ENCODE measurements at regions not wholly inside any gene's neighbourhood (a gene's known extent, or its start where the extent isn't known, plus 50 kb on each side); places are given as distances from the start of the nearest gene placed in this dataset.
A peak's percentile ranks its signal among the peaks of the same experiment; 100 is the strongest.

GRCh38 chr13:109301276-109301675, 485.1 kb downstream of the IRS2 start:
- Histone ChIP-seq H2AFZ (ENCODE audit: low read length) (no peak overlapping the region), H3K27me3 (ENCODE audit: control insufficient read depth in 3 of 3, insufficient read depth in 3 of 3, low read depth in 1 of 3, low read length in 3 of 3) (no peaks in the 10 kb centered on the region), H3K4me3 (ENCODE audit: low read length in 2 of 2) (no peak overlapping the region), H3K9ac (ENCODE audit: low read depth, low read length, poor library complexity) (no peak overlapping the region), H3K18ac (ENCODE audit: low read length) (no peak overlapping the region), H2AK5ac (ENCODE audit: low read depth, low read length) (no peak overlapping the region), H3K79me1 (ENCODE audit: low read depth, low read length) (no peaks in the 10 kb centered on the region), H3K36me3 (replicated peaks in 1 of 2; ENCODE audit: control insufficient read depth in 2 of 2, insufficient read depth in 2 of 2, low read length in 2 of 2) (no peaks in the 10 kb centered on the region), H4K91ac (ENCODE audit: low read depth, low read length, poor library complexity) (no peak overlapping the region), H3K9me3 (replicated peaks in 1 of 2; ENCODE audit: control insufficient read depth in 2 of 2, insufficient read depth in 1 of 2, low read depth in 1 of 2, low read length in 2 of 2) (no peaks in the 10 kb centered on the region), H3K4me2 (ENCODE audit: insufficient read depth, low read length, poor library complexity, severe bottlenecking) (no peak overlapping the region), H2BK5ac (ENCODE audit: low read length) (no peak overlapping the region), H2BK120ac (ENCODE audit: low read depth, low read length) (no peak overlapping the region), H2BK12ac (ENCODE audit: low read length) (no peak overlapping the region), H2BK15ac (ENCODE audit: low read length) (no peak overlapping the region), H3K23ac (ENCODE audit: low read depth, low read length, poor library complexity) (no peak overlapping the region), H3K4ac (ENCODE audit: low read length) (no peak overlapping the region), H3K14ac (ENCODE audit: low read length) (no peak overlapping the region), H4K8ac (ENCODE audit: low read depth, low read length) (no peak overlapping the region), H3K4me1 (ENCODE audit: control insufficient read depth in 2 of 2, insufficient read depth in 1 of 2, low read depth in 1 of 2, low read length in 2 of 2) (no peaks in the 10 kb centered on the region), H3K27ac (replicated peaks; ENCODE audit: low read length) (no peak overlapping the region)
- DNase-seq (ENCODE audit: low spot score) = no peak
- no CpG with 5 or more reads among the region's 4 CpGs for WGBS, 2 donors (ENCODE audit: extremely low coverage in 2 of 2, insufficient read length in 2 of 2, insufficient replicate concordance in 1 of 2)

GRCh38 chr13:109297628-109298027, 488.8 kb downstream of the IRS2 start:
- Histone ChIP-seq H3K9me3 (replicated peaks in 1 of 2; ENCODE audit: control insufficient read depth in 2 of 2, insufficient read depth in 1 of 2, low read depth in 1 of 2, low read length in 2 of 2) (peaks cover 5 to 18% of the 10 kb centered on the region in 2 donors), H3K9ac (ENCODE audit: low read depth, low read length, poor library complexity) (no peak overlapping the region), H2BK15ac (ENCODE audit: low read length) (no peak overlapping the region), H3K23ac (ENCODE audit: low read depth, low read length, poor library complexity) (no peak overlapping the region), H3K4me2 (ENCODE audit: insufficient read depth, low read length, poor library complexity, severe bottlenecking) (no peak overlapping the region), H3K14ac (ENCODE audit: low read length) (no peak overlapping the region), H3K27ac (replicated peaks; ENCODE audit: low read length) (no peak overlapping the region), H2BK12ac (ENCODE audit: low read length) (no peak overlapping the region), H2BK120ac (ENCODE audit: low read depth, low read length) (no peak overlapping the region), H2BK5ac (ENCODE audit: low read length) (no peak overlapping the region), H2AFZ (ENCODE audit: low read length) (no peak overlapping the region), H4K91ac (ENCODE audit: low read depth, low read length, poor library complexity) (no peak overlapping the region), H2AK5ac (ENCODE audit: low read depth, low read length) (no peak overlapping the region), H3K4ac (ENCODE audit: low read length) (no peak overlapping the region), H4K8ac (ENCODE audit: low read depth, low read length) (no peak overlapping the region), H3K4me1 (ENCODE audit: control insufficient read depth in 2 of 2, insufficient read depth in 1 of 2, low read depth in 1 of 2, low read length in 2 of 2) (no peaks in the 10 kb centered on the region), H3K79me1 (ENCODE audit: low read depth, low read length) (peaks cover 2% of the 10 kb centered on the region), H3K4me3 (ENCODE audit: low read length in 2 of 2) (no peak overlapping the region), H3K18ac (ENCODE audit: low read length) (no peak overlapping the region), H3K27me3 (ENCODE audit: control insufficient read depth in 3 of 3, insufficient read depth in 3 of 3, low read depth in 1 of 3, low read length in 3 of 3) (peaks cover 0 to 6% (median 0%) of the 10 kb centered on the region in 3 experiments), H3K36me3 (replicated peaks in 1 of 2; ENCODE audit: control insufficient read depth in 2 of 2, insufficient read depth in 2 of 2, low read length in 2 of 2) (peaks cover 0 to 10% of the 10 kb centered on the region in 2 donors)
- DNase-seq (ENCODE audit: low spot score) = no peak
- no CpG with 5 or more reads among the region's 2 CpGs for WGBS, 2 donors (ENCODE audit: extremely low coverage in 2 of 2, insufficient read length in 2 of 2, insufficient replicate concordance in 1 of 2)

- no peak for DNase-seq (ENCODE audit: low spot score)
- H4K8ac ChIP-seq (ENCODE audit: low read depth, low read length) = no peak overlapping the region
- no peak overlapping the region for H2BK120ac ChIP-seq (ENCODE audit: low read depth, low read length)
- H3K27ac ChIP-seq (replicated peaks; ENCODE audit: low read length) = no peak overlapping the region
- H2BK5ac ChIP-seq (ENCODE audit: low read length) = no peak overlapping the region
- H2BK12ac ChIP-seq (ENCODE audit: low read length) = no peak overlapping the region
- peaks cover 0 to 6% (median 0%) of the 10 kb centered on the region in 3 experiments for H3K27me3 ChIP-seq (ENCODE audit: control insufficient read depth in 3 of 3, insufficient read depth in 3 of 3, low read depth in 1 of 3, low read length in 3 of 3)
- no peaks in the 10 kb centered on the region for H3K4me1 ChIP-seq (ENCODE audit: control insufficient read depth in 2 of 2, insufficient read depth in 1 of 2, low read depth in 1 of 2, low read length in 2 of 2)
- no peak overlapping the region for H3K14ac ChIP-seq (ENCODE audit: low read length)
- H2BK15ac ChIP-seq (ENCODE audit: low read length) = no peak overlapping the region
- no peak overlapping the region for H4K91ac ChIP-seq (ENCODE audit: low read depth, low read length, poor library complexity)
- H3K23ac ChIP-seq (ENCODE audit: low read depth, low read length, poor library complexity) = no peak overlapping the region
- peaks cover 5 to 18% of the 10 kb centered on the region in 2 donors for H3K9me3 ChIP-seq (replicated peaks in 1 of 2; ENCODE audit: control insufficient read depth in 2 of 2, insufficient read depth in 1 of 2, low read depth in 1 of 2, low read length in 2 of 2)
- H3K36me3 ChIP-seq (replicated peaks in 1 of 2; ENCODE audit: control insufficient read depth in 2 of 2, insufficient read depth in 2 of 2, low read length in 2 of 2) = peaks cover 0 to 10% of the 10 kb centered on the region in 2 donors
- H3K4me3 ChIP-seq (ENCODE audit: low read length in 2 of 2) = peak overlapping the region in 1 of 2 donors; percentile 69
- H3K4ac ChIP-seq (ENCODE audit: low read length) = no peak overlapping the region
- no peak overlapping the region for H3K4me2 ChIP-seq (ENCODE audit: insufficient read depth, low read length, poor library complexity, severe bottlenecking)
- no peak overlapping the region for H3K18ac ChIP-seq (ENCODE audit: low read length)
- WGBS, 2 donors (ENCODE audit: extremely low coverage in 2 of 2, insufficient read length in 2 of 2, insufficient replicate concordance in 1 of 2) = 100% methylated on average over 2 of the region's 3 CpGs; no CpG with 5 or more reads in 1 of the 2 donors
- no peak overlapping the region for H2AFZ ChIP-seq (ENCODE audit: low read length)
- H3K79me1 ChIP-seq (ENCODE audit: low read depth, low read length) = peaks cover 2% of the 10 kb centered on the region
- no peak overlapping the region for H2AK5ac ChIP-seq (ENCODE audit: low read depth, low read length)
- no peak overlapping the region for H3K9ac ChIP-seq (ENCODE audit: low read depth, low read length, poor library complexity)
Measured at GRCh38 chr13:109293166-109293565, 493.2 kb downstream of the IRS2 start.

- H3K4me1 ChIP-seq (ENCODE audit: control insufficient read depth in 2 of 2, insufficient read depth in 1 of 2, low read depth in 1 of 2, low read length in 2 of 2) = no peaks in the 10 kb centered on the region
- no CpG with 5 or more reads among the region's 6 CpGs for WGBS, 2 donors (ENCODE audit: extremely low coverage in 2 of 2, insufficient read length in 2 of 2, insufficient replicate concordance in 1 of 2)
- H2AFZ ChIP-seq (ENCODE audit: low read length) = no peak overlapping the region
- H4K91ac ChIP-seq (ENCODE audit: low read depth, low read length, poor library complexity) = no peak overlapping the region
- H3K79me1 ChIP-seq (ENCODE audit: low read depth, low read length) = peaks cover 1% of the 10 kb centered on the region
- H2BK12ac ChIP-seq (ENCODE audit: low read length) = no peak overlapping the region
- H3K4me2 ChIP-seq (ENCODE audit: insufficient read depth, low read length, poor library complexity, severe bottlenecking) = no peak overlapping the region
- no peak overlapping the region for H3K9ac ChIP-seq (ENCODE audit: low read depth, low read length, poor library complexity)
- no peaks in the 10 kb centered on the region for H3K27me3 ChIP-seq (ENCODE audit: control insufficient read depth in 3 of 3, insufficient read depth in 3 of 3, low read depth in 1 of 3, low read length in 3 of 3)
- no peak overlapping the region for H3K4me3 ChIP-seq (ENCODE audit: low read length in 2 of 2)
- H3K23ac ChIP-seq (ENCODE audit: low read depth, low read length, poor library complexity) = no peak overlapping the region
- no peak overlapping the region for H3K27ac ChIP-seq (replicated peaks; ENCODE audit: low read length)
- H3K18ac ChIP-seq (ENCODE audit: low read length) = no peak overlapping the region
- no peak overlapping the region for H3K4ac ChIP-seq (ENCODE audit: low read length)
- peaks cover 0 to 2% of the 10 kb centered on the region in 2 donors for H3K9me3 ChIP-seq (replicated peaks in 1 of 2; ENCODE audit: control insufficient read depth in 2 of 2, insufficient read depth in 1 of 2, low read depth in 1 of 2, low read length in 2 of 2)
- no peak overlapping the region for H2AK5ac ChIP-seq (ENCODE audit: low read depth, low read length)
- no peak overlapping the region for H2BK15ac ChIP-seq (ENCODE audit: low read length)
- no peak overlapping the region for H2BK5ac ChIP-seq (ENCODE audit: low read length)
- peaks cover 0 to 2% of the 10 kb centered on the region in 2 donors for H3K36me3 ChIP-seq (replicated peaks in 1 of 2; ENCODE audit: control insufficient read depth in 2 of 2, insufficient read depth in 2 of 2, low read length in 2 of 2)
- no peak overlapping the region for H3K14ac ChIP-seq (ENCODE audit: low read length)
- no peak for DNase-seq (ENCODE audit: low spot score)
- no peak overlapping the region for H4K8ac ChIP-seq (ENCODE audit: low read depth, low read length)
- no peak overlapping the region for H2BK120ac ChIP-seq (ENCODE audit: low read depth, low read length)
Measured at GRCh38 chr13:109288151-109288709, 498.2 kb downstream of the IRS2 start.

Data from neuronal stem cell (in vitro differentiated cells).